Glomerular endothelial cell (primary cell): ENCODE measurements at regions not wholly inside any gene's neighbourhood (a gene's known extent, or its start where the extent isn't known, plus 50 kb on each side); places are given as distances from the start of the nearest gene placed in this dataset.
A peak's percentile ranks its signal among the peaks of the same experiment; 100 is the strongest.

Experiments used
- DNase-seq: peaks from one replicate; pipeline ENCODE4 v3.0.0-alpha.2; 2011; ENCODE audit warnings: low read depth, low spot score; ENCODE audit errors: extremely low read depth

- DNase-seq, result no peak
Measured at GRCh38 chr2:195319548-195320412, 337.2 kb upstream of the SLC39A10 start.

GRCh38 chr2:195319112-195319460, 337.9 kb upstream of the SLC39A10 start:
- no peak for DNase-seq

- DNase-seq, result peak; percentile 23
Measured at GRCh38 chr2:195318440-195319111, 338.4 kb upstream of the SLC39A10 start.

GRCh38 chr2:195317550-195317949, 339.5 kb upstream of the SLC39A10 start:
- DNase-seq, result no peak

GRCh38 chr2:195316486-195316885, 340.5 kb upstream of the SLC39A10 start:
- no peak for DNase-seq

GRCh38 chr2:195313962-195314361, 343.1 kb upstream of the SLC39A10 start:
- no peak for DNase-seq

GRCh38 chr2:195312662-195313061, 344.4 kb upstream of the SLC39A10 start:
- no peak for DNase-seq

- no peak for DNase-seq
Measured at GRCh38 chr2:195308163-195308562, 348.9 kb upstream of the SLC39A10 start.

GRCh38 chr2:195307751-195308150, 349.3 kb upstream of the SLC39A10 start:
- DNase-seq, result no peak

- DNase-seq, result no peak
Measured at GRCh38 chr2:195304310-195304709, 352.7 kb upstream of the SLC39A10 start.

- no peak for DNase-seq
Measured at GRCh38 chr2:195300631-195301030, 356.4 kb upstream of the SLC39A10 start.

GRCh38 chr2:195299600-195299999, 357.4 kb upstream of the SLC39A10 start:
- no peak for DNase-seq

GRCh38 chr2:195296490-195296889, 360.5 kb upstream of the SLC39A10 start:
- no peak for DNase-seq

- no peak for DNase-seq
Measured at GRCh38 chr2:195289081-195289480, 367.9 kb upstream of the SLC39A10 start.

GRCh38 chr2:195279840-195280427, 377.1 kb upstream of the SLC39A10 start:
- DNase-seq, result no peak

GRCh38 chr2:195270466-195271039, 386.5 kb upstream of the SLC39A10 start:
- DNase-seq, result no peak

GRCh38 chr2:195269220-195269619, 387.8 kb upstream of the SLC39A10 start:
- no peak for DNase-seq

- no peak for DNase-seq
Measured at GRCh38 chr2:195257979-195258378, 399.0 kb upstream of the SLC39A10 start.

GRCh38 chr2:195252018-195252417, 405.0 kb upstream of the SLC39A10 start:
- no peak for DNase-seq

- peak; percentile 25 for DNase-seq
Measured at GRCh38 chr2:195251214-195251613, 405.8 kb upstream of the SLC39A10 start.

- DNase-seq, result no peak
Measured at GRCh38 chr2:195238826-195239225, 418.2 kb upstream of the SLC39A10 start.
